ENCODE measurements at regions not wholly inside any gene's neighbourhood (a gene's known extent, or its start where the extent isn't known, plus 50 kb on each side); places are given as distances from the start of the nearest gene placed in this dataset.

GRCh38 chr13:76651286-76651685 is 234.9 kb downstream of the KCTD12 start:
- FAIRE-seq: no peak

GRCh38 chr13:76647550-76647949 is 238.7 kb downstream of the KCTD12 start:
- no peak for FAIRE-seq

GRCh38 chr13:76646946-76647345 is 239.3 kb downstream of the KCTD12 start:
- no peak for FAIRE-seq

- FAIRE-seq: no peak
Measured at GRCh38 chr13:76645632-76646031, 240.6 kb downstream of the KCTD12 start.

GRCh38 chr13:76644906-76645305 is 241.3 kb downstream of the KCTD12 start:
- FAIRE-seq: no peak

GRCh38 chr13:76643596-76643995 is 242.6 kb downstream of the KCTD12 start:
- no peak for FAIRE-seq

GRCh38 chr13:76641056-76641455 is 245.1 kb downstream of the KCTD12 start:
- FAIRE-seq: no peak

DNA sequence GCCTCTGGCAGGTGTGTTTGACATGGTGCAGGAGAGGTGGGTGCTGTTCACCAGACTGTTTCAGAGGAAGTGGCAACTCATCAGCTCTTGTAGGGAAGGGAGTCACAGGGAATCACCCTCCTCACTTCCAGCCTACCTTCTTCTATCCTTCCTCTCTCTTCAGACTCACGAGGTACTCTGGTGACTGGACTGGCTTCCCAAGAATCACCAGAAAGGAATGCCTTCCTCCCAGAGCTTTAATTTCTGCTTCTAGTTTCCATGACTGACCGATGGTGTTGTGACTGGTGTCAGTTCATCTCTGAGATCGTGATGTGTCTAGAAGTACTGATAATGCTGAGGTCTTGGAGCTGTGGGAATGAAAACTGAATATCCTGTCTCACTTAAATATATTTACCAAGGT is 247.3 kb downstream of the KCTD12 start:
- FAIRE-seq: no peak

- FAIRE-seq: no peak
Measured at GRCh38 chr13:76638181-76638580, 248.0 kb downstream of the KCTD12 start.

DNA sequence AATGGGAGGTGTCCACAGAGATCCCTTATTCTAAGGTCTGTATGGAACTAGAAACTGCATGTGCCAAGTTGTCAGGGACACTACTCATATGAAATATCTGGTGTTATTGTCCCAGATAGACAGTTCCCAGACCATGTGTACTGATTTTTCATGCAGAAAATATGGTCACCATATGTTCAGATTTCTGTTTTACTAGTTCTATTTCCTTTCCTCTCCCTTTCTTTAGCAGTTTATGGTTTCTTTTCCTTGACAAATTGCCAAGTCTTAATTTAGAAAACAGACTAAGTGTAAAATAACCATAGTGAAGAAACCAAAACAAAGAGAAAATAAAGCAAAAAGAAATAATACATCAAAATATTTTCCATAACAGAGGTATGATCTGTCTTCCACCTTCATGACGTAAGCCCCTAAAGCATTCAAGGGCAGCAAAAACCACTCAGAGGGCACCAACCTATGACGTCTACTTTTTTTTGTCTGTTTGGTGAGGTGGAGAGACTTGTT is 248.5 kb downstream of the KCTD12 start:
- no peak for FAIRE-seq

- no peak for FAIRE-seq
Measured at GRCh38 chr13:76636829-76637228, 249.4 kb downstream of the KCTD12 start.

- FAIRE-seq: no peak
Measured at GRCh38 chr13:76635232-76636230, 250.7 kb downstream of the KCTD12 start.

GRCh38 chr13:76634431-76635191 is 251.6 kb downstream of the KCTD12 start:
- FAIRE-seq: no peak

DNA sequence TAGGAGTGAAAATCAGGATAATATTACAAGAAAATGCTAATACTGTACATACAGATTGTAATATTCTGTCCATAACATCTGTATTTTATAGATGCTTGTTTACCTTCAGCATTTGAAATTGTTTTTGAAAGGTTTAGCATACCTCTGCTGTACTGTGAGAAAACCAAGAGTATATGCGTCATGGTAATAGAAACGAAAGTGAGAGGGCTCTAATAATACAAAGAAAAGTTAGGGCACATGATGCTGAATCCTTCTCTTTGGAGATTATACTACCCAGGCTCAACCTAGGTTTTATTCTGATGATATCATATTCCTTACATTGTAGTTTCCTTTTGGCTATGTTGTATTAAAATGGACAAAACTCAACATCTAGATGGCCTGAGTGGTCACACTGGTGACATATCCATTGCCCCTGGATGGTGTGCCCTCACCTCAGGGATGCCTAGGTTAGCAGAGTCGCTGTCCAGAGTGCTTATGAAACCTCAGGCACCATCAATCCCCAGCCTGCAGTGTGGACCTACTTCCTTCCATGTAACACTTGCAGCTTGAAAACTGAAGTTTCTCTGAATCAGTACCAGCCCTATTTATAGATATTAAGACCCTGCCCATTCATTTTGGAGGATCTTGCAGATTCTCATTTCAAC is 253.7 kb downstream of the KCTD12 start:
- no peak for FAIRE-seq

- no peak for FAIRE-seq
Measured at GRCh38 chr13:76630629-76631230, 255.5 kb downstream of the KCTD12 start.

DNA sequence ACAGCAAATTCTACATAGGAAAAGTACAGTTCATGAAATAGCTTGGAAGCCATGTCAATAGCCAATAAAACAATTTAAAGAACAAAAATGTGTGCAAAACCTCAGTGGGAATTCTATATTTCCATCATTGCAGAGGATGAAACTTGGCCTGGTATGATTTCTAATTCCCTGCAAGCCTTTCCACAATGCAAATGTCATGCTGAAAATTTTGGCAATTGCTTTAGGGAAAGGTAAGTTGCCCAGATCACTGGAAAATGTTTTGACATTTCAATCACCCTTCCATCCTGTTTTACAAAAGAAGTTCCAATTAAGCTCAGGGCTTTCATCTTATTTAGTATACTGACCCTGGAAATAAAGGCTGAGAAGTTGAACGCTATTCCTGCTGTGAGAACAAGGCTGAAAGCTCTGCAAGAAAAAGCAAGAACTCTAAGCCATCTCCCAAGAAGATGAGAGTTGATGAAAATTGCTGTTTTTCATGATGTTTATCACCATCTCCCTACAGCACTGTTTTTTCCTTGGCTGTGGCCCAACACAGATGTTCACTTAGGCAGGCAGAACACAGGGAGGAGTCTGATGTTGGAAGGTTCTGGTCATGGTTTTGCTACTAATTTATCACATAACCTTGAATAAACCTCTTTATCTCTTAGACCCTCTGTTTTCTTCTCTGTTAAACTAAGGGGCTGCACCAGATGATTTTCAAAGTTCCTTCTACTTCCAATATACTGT is 263.7 kb downstream of the KCTD12 start:
- FAIRE-seq: no peak

DNA sequence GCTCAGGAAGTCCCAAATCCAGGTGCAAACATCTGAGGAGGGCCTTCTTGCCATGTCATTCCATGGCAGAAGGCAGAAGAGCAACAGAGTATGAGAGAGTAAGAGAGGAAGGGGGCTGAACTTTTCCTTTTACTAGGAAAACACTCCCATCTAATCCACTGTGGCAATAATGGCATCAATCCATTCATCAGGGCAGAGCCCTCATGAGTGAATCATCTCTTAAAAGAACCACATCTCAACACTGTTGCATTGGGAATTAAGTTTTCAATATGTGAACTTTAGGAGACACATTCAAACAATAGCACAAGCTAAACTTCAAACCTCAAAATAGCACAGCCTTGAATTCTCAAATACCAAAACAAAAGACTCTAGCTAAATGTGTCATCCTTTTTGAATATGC is 264.5 kb downstream of the KCTD12 start:
- no peak for FAIRE-seq

DNA sequence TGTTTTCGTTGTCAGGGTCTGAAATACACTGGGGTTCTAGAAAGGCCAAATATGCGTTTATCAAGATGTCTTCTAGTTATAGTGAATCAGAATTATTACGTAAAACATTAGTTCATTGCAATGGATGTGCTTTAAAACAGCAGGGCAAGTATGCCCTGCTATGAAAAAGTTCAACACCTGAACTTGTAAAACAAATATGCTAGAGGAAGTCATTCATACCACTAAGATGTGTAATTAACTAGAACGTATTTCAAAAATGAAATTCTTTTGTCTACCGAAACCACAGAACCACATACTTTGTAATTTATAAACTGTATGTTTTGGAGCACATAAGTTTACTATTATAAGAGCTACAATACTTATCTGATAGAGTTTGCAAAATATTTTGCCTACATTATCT is 266.2 kb downstream of the KCTD12 start:
- FAIRE-seq: no peak

GRCh38 chr13:76619631-76620030 is 266.6 kb downstream of the KCTD12 start:
- no peak for FAIRE-seq

- no peak for FAIRE-seq
Measured at GRCh38 chr13:76610819-76611415, 275.3 kb downstream of the KCTD12 start.

- FAIRE-seq: no peak
Measured at GRCh38 chr13:76609643-76610042, 276.6 kb downstream of the KCTD12 start.

GRCh38 chr13:76607866-76608265 is 278.3 kb downstream of the KCTD12 start:
- FAIRE-seq: no peak

Data from A204.1 (cell line).